ENCODE measurements at regions not wholly inside any gene's neighbourhood (a gene's known extent, or its start where the extent isn't known, plus 50 kb on each side); places are given as distances from the start of the nearest gene placed in this dataset.

DNA sequence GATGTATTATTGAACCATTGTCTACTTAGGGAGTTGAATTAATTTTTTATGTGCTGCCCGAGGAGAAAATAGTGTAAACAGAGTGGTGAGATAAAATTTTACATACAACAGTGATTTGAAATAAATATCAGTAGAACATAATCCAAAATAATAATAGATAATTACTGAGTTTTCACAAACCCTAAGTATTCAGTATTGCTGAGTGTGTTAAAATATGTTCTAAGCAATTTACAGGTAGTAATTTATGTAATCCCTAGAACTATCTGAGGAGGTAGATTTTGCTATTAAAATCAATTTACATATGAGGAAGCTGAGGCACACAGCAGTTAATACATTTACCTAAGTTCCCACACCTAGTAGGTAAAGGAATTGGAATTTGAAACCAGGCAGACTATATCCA, 134.7 kb upstream of the FAT1 start:
- no peak for TF ChIP-seq EP300 (IDR thresholded peaks at IDR 0.05; ENCODE audit: borderline replicate concordance)
- TF ChIP-seq TAF1 (IDR thresholded peaks at IDR 0.05; ENCODE audit: low read depth), result no peak
- TF ChIP-seq YY1 (IDR thresholded peaks at IDR 0.05; ENCODE audit: low read depth), result no peak
- TF ChIP-seq, protein P1, sequence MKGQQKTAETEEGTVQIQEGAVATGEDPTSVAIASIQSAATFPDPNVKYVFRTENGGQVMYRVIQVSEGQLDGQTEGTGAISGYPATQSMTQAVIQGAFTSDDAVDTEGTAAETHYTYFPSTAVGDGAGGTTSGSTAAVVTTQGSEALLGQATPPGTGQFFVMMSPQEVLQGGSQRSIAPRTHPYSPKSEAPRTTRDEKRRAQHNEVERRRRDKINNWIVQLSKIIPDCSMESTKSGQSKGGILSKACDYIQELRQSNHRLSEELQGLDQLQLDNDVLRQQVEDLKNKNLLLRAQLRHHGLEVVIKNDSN (IDR thresholded peaks at IDR 0.05), result no peak
- no peak for TF ChIP-seq CEBPB (IDR thresholded peaks at IDR 0.05)

Measured in Ishikawa (cell line).